ENCODE measurements at regions not wholly inside any gene's neighbourhood (a gene's known extent, or its start where the extent isn't known, plus 50 kb on each side); places are given as distances from the start of the nearest gene placed in this dataset.

DNA sequence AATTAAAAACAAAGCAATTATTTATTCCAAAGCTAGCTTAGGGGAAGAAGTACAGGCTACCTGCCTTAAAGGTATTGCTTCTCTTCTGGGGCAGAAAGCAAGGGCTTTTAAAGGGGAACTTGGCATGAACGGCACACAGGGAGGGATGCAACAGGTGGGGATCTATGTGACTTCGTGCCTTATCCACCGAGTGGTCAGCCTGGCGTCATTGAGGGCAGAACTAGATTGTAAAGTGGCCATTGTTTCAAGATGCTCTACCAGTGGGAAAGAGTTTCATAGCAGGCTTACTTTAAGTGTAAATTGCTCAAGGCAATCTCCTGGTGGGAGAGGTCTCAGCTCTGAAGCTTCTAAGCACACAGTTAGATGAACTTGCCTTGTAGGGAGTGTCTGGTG, 360.4 kb downstream of the ATP23 start:
- Histone ChIP-seq H4K20me1 (ENCODE audit: insufficient read depth, low read length) (no peaks in the 10 kb centered on the region), H2AFZ (ENCODE audit: low read depth, low read length) (no peak overlapping the region), H3K9ac (ENCODE audit: low read depth, low read length) (no peak overlapping the region), H3K9me3 (ENCODE audit: insufficient read depth, low read length, severe bottlenecking) (no peaks in the 10 kb centered on the region), H3K4me3 (ENCODE audit: low read depth in 1 of 2, low read length in 2 of 2) (no peak overlapping the region), H3K36me3 (ENCODE audit: insufficient read depth, low read length) (no peaks in the 10 kb centered on the region), H3K27ac (ENCODE audit: low read length) (no peak overlapping the region), H3K4me2 (ENCODE audit: insufficient read depth, low read length) (no peak overlapping the region), H3K4me1 (ENCODE audit: insufficient read depth, low read length) (no peaks in the 10 kb centered on the region), H3K27me3 (ENCODE audit: insufficient read depth, low read length, poor library complexity) (no peaks in the 10 kb centered on the region), H3K79me2 (ENCODE audit: insufficient read depth, low read length) (no peaks in the 10 kb centered on the region)
- no peak for ATAC-seq (ENCODE audit: insufficient read depth, low read depth)
- TF ChIP-seq EZH2 (IDR thresholded peaks at IDR 0.05; ENCODE audit: borderline replicate concordance, low read depth, low read length, severe bottlenecking) (no peak), CTCF (IDR thresholded peaks at IDR 0.05; ENCODE audit: borderline replicate concordance, extremely low read depth, low read length, poor library complexity, severe bottlenecking) (no peak)
- DNase-seq, result no peak

- no peaks in the 10 kb centered on the region for H3K36me3 ChIP-seq (ENCODE audit: insufficient read depth, low read length)
- H3K9ac ChIP-seq (ENCODE audit: low read depth, low read length), result no peak overlapping the region
- H4K20me1 ChIP-seq (ENCODE audit: insufficient read depth, low read length), result no peaks in the 10 kb centered on the region
- TF ChIP-seq EZH2 (IDR thresholded peaks at IDR 0.05; ENCODE audit: borderline replicate concordance, low read depth, low read length, severe bottlenecking) (no peak), CTCF (IDR thresholded peaks at IDR 0.05; ENCODE audit: borderline replicate concordance, extremely low read depth, low read length, poor library complexity, severe bottlenecking) (peak; percentile 11)
- H3K4me3 ChIP-seq (ENCODE audit: low read depth in 1 of 2, low read length in 2 of 2), result no peak overlapping the region
- DNase-seq (no peak), ATAC-seq (ENCODE audit: insufficient read depth, low read depth) (no peak)
- H3K79me2 ChIP-seq (ENCODE audit: insufficient read depth, low read length), result no peaks in the 10 kb centered on the region
- H3K4me2 ChIP-seq (ENCODE audit: insufficient read depth, low read length), result no peak overlapping the region
- H2AFZ ChIP-seq (ENCODE audit: low read depth, low read length), result no peak overlapping the region
- no peaks in the 10 kb centered on the region for H3K4me1 ChIP-seq (ENCODE audit: insufficient read depth, low read length)
- no peaks in the 10 kb centered on the region for H3K9me3 ChIP-seq (ENCODE audit: insufficient read depth, low read length, severe bottlenecking)
- H3K27me3 ChIP-seq (ENCODE audit: insufficient read depth, low read length, poor library complexity), result no peaks in the 10 kb centered on the region
- H3K27ac ChIP-seq (ENCODE audit: low read length), result no peak overlapping the region
Measured at GRCh38 chr12:58302487-58303011, 361.2 kb downstream of the ATP23 start.

GRCh38 chr12:58306266-58307000, 365.1 kb downstream of the ATP23 start:
- no peak overlapping the region for H3K4me2 ChIP-seq (ENCODE audit: insufficient read depth, low read length)
- ATAC-seq (ENCODE audit: insufficient read depth, low read depth) (no peak), DNase-seq (no peak)
- H3K4me1 ChIP-seq (ENCODE audit: insufficient read depth, low read length), result no peaks in the 10 kb centered on the region
- no peak for TF ChIP-seq CTCF (IDR thresholded peaks at IDR 0.05; ENCODE audit: borderline replicate concordance, extremely low read depth, low read length, poor library complexity, severe bottlenecking)
- no peak for TF ChIP-seq EZH2 (IDR thresholded peaks at IDR 0.05; ENCODE audit: borderline replicate concordance, low read depth, low read length, severe bottlenecking)
- H3K79me2 ChIP-seq (ENCODE audit: insufficient read depth, low read length), result no peaks in the 10 kb centered on the region
- no peak overlapping the region for H2AFZ ChIP-seq (ENCODE audit: low read depth, low read length)
- no peak overlapping the region for H3K4me3 ChIP-seq (ENCODE audit: low read depth in 1 of 2, low read length in 2 of 2)
- no peak overlapping the region for H3K27ac ChIP-seq (ENCODE audit: low read length)
- H3K9ac ChIP-seq (ENCODE audit: low read depth, low read length), result no peak overlapping the region
- no peaks in the 10 kb centered on the region for H3K36me3 ChIP-seq (ENCODE audit: insufficient read depth, low read length)
- no peaks in the 10 kb centered on the region for H4K20me1 ChIP-seq (ENCODE audit: insufficient read depth, low read length)
- H3K27me3 ChIP-seq (ENCODE audit: insufficient read depth, low read length, poor library complexity), result no peaks in the 10 kb centered on the region
- H3K9me3 ChIP-seq (ENCODE audit: insufficient read depth, low read length, severe bottlenecking), result no peaks in the 10 kb centered on the region
